Activated naive CD8-positive, alpha-beta T cell treated with anti-CD3 and anti-CD28 coated beads, Interleukin-2, amount 10 ng/mL, durations not matched to agents 7 days and 5 days (primary cell): ENCODE measurements at regions not wholly inside any gene's neighbourhood (a gene's known extent, or its start where the extent isn't known, plus 50 kb on each side); places are given as distances from the start of the nearest gene placed in this dataset.

Experiments
- ATAC-seq: fragments of 150-1000 bp; cut with Tn5 transposase; one replicate; pipeline ENCODE4 v1.10.0; 2021; ENCODE audit warnings: low read depth, moderate library complexity
- POLR2A ChIA-PET: fragments of 350-600 bp; sonication (Branson Sonifier 250); formaldehyde crosslinking; loops from one replicate; lab custom pipeline; 2021; ENCODE audit warnings: antibody characterized with exemption; lab: Charles Lee
- DNase-seq: peaks from one replicate; pipeline ENCODE4 v3.0.0; 2021
- H3K27ac Mint-ChIP-seq: one replicate; pipeline ENCODE4 v1.8.0; 2022; ENCODE audit warnings: mild to moderate bottlenecking, mixed read lengths
- H3K27me3 Mint-ChIP-seq: one replicate; pipeline ENCODE4 v1.8.0; 2022; ENCODE audit warnings: mild to moderate bottlenecking, moderate library complexity, mixed read lengths
- H3K36me3 Mint-ChIP-seq: one replicate; pipeline ENCODE4 v1.8.0; 2021; ENCODE audit warnings: mild to moderate bottlenecking, mixed read lengths
- H3K4me1 Mint-ChIP-seq: one replicate; pipeline ENCODE4 v1.8.0; 2021; ENCODE audit warnings: mixed read lengths
- H3K4me3 Mint-ChIP-seq: one replicate; pipeline ENCODE4 v1.8.0; 2022; ENCODE audit warnings: mild to moderate bottlenecking, moderate library complexity, mixed read lengths
- H3K9me3 Mint-ChIP-seq: one replicate; pipeline ENCODE4 v1.8.0; 2021; ENCODE audit warnings: mixed read lengths

DNA sequence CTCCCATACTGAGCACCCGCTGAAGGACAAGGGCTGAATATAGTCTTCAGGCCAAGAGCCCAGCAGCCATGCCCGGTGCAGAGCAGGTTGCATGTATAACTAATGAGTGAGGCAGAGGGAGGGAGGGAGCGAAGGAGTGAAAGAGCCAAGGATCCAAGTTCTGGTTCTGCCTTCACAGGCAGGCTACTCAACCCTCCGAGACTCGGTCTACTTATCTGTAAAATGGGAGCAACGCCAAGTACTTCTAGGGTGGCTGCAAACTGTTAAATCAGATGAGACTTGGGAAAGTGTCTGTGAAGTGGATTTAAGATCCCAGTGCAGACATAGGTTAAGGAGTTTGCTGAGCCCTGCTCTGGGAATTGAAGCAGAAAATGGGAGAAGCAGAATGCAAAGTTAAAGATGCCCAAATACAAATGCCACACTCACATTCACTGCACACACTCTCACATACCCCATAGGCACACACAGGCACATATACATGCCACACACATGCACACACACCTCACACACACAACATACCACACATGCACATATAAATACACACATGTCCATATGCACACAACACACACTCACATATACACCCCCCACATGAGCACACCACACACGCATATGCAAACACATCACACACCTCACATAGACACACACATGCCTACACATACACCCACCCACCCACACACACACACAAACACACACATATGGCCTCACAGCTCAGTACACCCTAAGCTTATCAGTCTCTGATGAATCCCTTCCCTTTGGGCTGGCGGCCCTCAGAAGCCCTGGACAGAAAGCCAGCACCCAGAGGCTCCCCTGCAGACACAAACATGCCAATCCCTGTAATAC lies 76.7 kb downstream of the PITPNM2 start:
- Mint-ChIP-seq H3K27ac (peak overlapping the region; percentile 97), H3K27me3 (no peaks in the 10 kb centered on the region), H3K4me3 (peak overlapping the region; percentile 84), H3K4me1 (peaks cover 49% of the 10 kb centered on the region), H3K36me3 (no peaks in the 10 kb centered on the region), H3K9me3 (no peaks in the 10 kb centered on the region)
- DNase-seq (no peak), ATAC-seq (no peak)
- POLR2A ChIA-PET, result interaction anchor here (0.8 to 4.1 kb wide), 18 partner anchors 9 to 167 kb away, joined by 3 to 45 read pairs (median 12); partner anchors contain the start of genes MPHOSPH9, MTRFR, OGFOD2 and PITPNM2

DNA sequence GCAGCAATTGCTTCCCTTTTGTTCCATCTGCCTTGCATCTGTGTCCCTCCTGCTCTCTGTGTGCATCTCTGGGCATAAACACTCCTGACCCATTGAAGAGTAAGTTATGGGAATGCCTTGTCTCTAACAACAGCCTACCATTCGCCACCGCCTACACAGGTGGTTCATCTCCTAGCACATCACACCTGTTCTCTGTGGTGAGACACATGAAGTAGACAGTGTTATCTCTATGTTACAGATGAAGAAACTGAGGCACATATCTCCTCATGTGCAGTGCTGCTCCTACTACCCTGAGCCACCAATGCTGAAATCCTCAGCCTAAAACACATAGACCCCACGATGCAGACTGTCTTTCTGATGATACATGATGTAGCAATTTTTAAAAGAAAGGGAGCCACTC lies 77.6 kb downstream of the PITPNM2 start:
- H3K9me3 Mint-ChIP-seq, result no peaks in the 10 kb centered on the region
- POLR2A ChIA-PET, result interaction anchor here (0.7 kb wide), 1 partner anchor 34 kb away, joined by 3 read pairs; no protein-coding TSS in a partner anchor
- no peaks in the 10 kb centered on the region for H3K36me3 Mint-ChIP-seq
- H3K27me3 Mint-ChIP-seq, result no peaks in the 10 kb centered on the region
- H3K4me3 Mint-ChIP-seq, result no peak overlapping the region
- ATAC-seq (no peak), DNase-seq (no peak)
- peaks cover 46% of the 10 kb centered on the region for H3K4me1 Mint-ChIP-seq
- H3K27ac Mint-ChIP-seq, result peak overlapping the region; percentile 57

GRCh38 chr12:123071857-123072256 lies 79.0 kb downstream of the PITPNM2 start:
- Mint-ChIP-seq H3K27me3 (no peaks in the 10 kb centered on the region), H3K4me1 (peaks cover 43% of the 10 kb centered on the region)

DNA sequence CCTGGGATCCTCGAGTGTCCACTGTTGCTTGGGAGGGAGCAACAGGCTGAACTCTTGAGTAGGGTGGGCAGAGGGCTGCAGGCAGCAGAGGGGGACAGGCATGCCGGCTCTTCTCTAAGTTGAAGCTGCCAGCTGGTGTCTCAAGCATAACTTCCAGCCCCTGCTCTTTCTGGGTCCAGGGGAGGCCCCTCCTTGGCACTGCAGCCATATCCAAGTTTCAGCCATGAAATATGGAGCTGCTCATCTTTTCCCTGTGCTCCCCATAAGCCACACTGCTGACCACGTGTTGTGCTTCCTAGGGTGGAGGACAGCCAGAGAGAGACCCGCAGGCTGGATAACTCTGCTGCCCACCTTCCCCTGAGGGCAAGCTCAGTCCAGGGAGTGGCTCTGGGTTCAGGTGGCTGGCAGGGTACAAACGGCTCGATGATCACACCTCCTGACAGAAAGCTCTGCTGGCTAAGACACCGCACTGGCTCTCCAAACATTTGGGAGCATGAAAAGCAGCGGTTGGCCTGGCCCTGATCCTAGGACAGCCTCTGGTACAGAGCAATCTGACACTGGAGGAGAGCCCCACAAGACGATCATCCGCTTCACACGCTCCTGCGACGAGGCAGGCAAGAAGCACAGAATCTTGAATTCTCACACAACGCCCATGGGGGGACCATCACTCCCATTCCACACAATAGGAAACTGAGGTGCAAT lies 79.6 kb downstream of the PITPNM2 start:
- Mint-ChIP-seq H3K4me3 (no peak overlapping the region), H3K27me3 (no peaks in the 10 kb centered on the region), H3K9me3 (no peaks in the 10 kb centered on the region), H3K4me1 (peaks cover 39% of the 10 kb centered on the region), H3K36me3 (no peaks in the 10 kb centered on the region), H3K27ac (no peak overlapping the region)
- DNase-seq (no peak), ATAC-seq (no peak)
- POLR2A ChIA-PET, result interaction anchor here (1.1 kb wide), 1 partner anchor 161 kb away, joined by 3 read pairs; no protein-coding TSS in a partner anchor

More at GRCh38 chr12:123071857-123072256, 79.0 kb downstream of the PITPNM2 start:
- no peaks in the 10 kb centered on the region for H3K9me3 Mint-ChIP-seq
- no peak overlapping the region for H3K27ac Mint-ChIP-seq
- POLR2A ChIA-PET, result interaction anchor here (1.1 kb wide), 1 partner anchor 160 kb away, joined by 3 read pairs; no protein-coding TSS in a partner anchor
- DNase-seq, result no peak
- no peak overlapping the region for H3K4me3 Mint-ChIP-seq
- no peak for ATAC-seq
- no peaks in the 10 kb centered on the region for H3K36me3 Mint-ChIP-seq

- POLR2A ChIA-PET, result interaction anchor here (1.1 kb wide), 2 partner anchors 36 to 162 kb away, joined by 3 read pairs; no protein-coding TSS in a partner anchor
- Mint-ChIP-seq H3K27me3 (no peaks in the 10 kb centered on the region), H3K4me3 (no peak overlapping the region), H3K9me3 (no peaks in the 10 kb centered on the region), H3K27ac (no peak overlapping the region), H3K36me3 (no peaks in the 10 kb centered on the region), H3K4me1 (peaks cover 41% of the 10 kb centered on the region)
- no peak for ATAC-seq
- DNase-seq, result no peak
These were observed 80.4 kb downstream of the PITPNM2 start for GRCh38 chr12:123070267-123071081.

GRCh38 chr12:123069436-123070266 lies 81.2 kb downstream of the PITPNM2 start:
- no peaks in the 10 kb centered on the region for H3K27me3 Mint-ChIP-seq
- POLR2A ChIA-PET, result interaction anchor here (1.1 to 1.2 kb wide), 2 partner anchors 26 to 37 kb away, joined by 3 read pairs; no protein-coding TSS in a partner anchor
- peaks cover 38% of the 10 kb centered on the region for H3K4me1 Mint-ChIP-seq
- no peak overlapping the region for H3K27ac Mint-ChIP-seq
- ATAC-seq (no peak), DNase-seq (no peak)
- no peaks in the 10 kb centered on the region for H3K36me3 Mint-ChIP-seq
- H3K9me3 Mint-ChIP-seq, result no peaks in the 10 kb centered on the region
- no peak overlapping the region for H3K4me3 Mint-ChIP-seq

GRCh38 chr12:123067654-123068053 lies 83.2 kb downstream of the PITPNM2 start:
- DNase-seq, result no peak
- H3K27me3 Mint-ChIP-seq, result no peaks in the 10 kb centered on the region
- no peaks in the 10 kb centered on the region for H3K9me3 Mint-ChIP-seq
- H3K27ac Mint-ChIP-seq, result no peak overlapping the region
- ATAC-seq, result no peak
- H3K4me3 Mint-ChIP-seq, result no peak overlapping the region
- peaks cover 33% of the 10 kb centered on the region for H3K4me1 Mint-ChIP-seq
- POLR2A ChIA-PET, result no interaction called here
- no peaks in the 10 kb centered on the region for H3K36me3 Mint-ChIP-seq

DNA sequence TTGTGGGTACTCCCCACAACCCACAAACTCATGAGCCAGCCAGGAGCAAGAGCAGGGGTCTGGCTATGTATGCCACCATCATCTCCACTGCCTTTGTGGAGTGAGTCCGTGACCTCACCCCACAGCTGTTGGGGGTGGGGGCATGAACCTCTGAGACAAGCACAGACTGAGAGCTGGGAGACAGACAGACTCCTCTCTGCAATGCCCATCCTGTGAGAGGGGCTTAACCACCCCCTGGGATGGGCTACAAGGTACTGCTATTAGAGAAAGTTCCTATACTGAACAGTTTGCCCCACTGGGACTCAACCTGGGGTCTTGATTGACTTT lies 84.5 kb downstream of the PITPNM2 start:
- POLR2A ChIA-PET, result interaction anchor here (2.4 kb wide), 1 partner anchor 9 kb away, joined by 13 read pairs; no protein-coding TSS in a partner anchor
- no peak for ATAC-seq

DNA sequence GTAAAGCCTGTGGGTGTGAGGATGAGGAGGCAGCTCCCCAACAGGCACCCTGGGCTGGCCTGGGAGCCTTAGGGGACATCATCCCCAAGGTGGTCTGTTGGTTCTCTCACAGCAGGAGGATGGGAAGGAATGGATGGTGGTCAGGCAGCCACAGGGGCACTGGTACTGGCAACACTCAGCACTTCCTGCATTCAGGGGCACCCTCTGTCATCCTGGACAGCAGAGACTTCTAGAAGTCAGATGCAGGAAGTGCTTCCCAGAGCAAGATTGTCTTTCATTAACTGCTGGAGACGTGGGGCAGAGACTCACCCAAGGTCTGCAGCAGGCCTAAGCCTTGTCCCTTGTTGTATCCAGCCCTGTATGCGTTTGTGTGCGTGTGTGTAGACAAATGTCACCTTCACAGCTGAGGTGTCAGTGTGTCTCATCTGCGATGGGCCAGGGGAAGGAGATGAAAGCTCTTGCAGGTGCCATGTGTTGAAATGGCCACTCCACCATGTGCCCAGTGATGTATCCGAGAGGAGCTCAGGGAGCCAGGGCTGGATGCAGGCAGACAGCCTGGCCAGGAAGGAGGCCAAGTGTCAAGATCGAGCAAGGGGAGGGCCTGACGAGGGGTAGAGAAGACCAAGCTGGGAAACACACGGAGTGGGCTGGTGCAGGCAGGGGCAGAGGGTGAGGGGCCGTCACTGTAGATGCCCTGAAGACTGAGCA lies 85.1 kb downstream of the PITPNM2 start:
- Mint-ChIP-seq H3K27ac (peak overlapping the region; percentile 77), H3K36me3 (no peaks in the 10 kb centered on the region), H3K9me3 (no peaks in the 10 kb centered on the region), H3K4me3 (peak overlapping the region; percentile 29), H3K27me3 (no peaks in the 10 kb centered on the region), H3K4me1 (peaks cover 38% of the 10 kb centered on the region)
- no peak for DNase-seq
- POLR2A ChIA-PET, result interaction anchor here (0.6 to 2.4 kb wide), 4 partner anchors 10 to 167 kb away, joined by 3 to 13 read pairs (median 4); partner anchors contain the start of gene MPHOSPH9
- peak; percentile 57 for ATAC-seq

More for the DNA sequence above, 84.5 kb downstream of the PITPNM2 start:
- Mint-ChIP-seq H3K9me3 (no peaks in the 10 kb centered on the region), H3K4me1 (peaks cover 37% of the 10 kb centered on the region), H3K36me3 (no peaks in the 10 kb centered on the region), H3K27me3 (no peaks in the 10 kb centered on the region), H3K4me3 (no peak overlapping the region), H3K27ac (peak overlapping the region; percentile 77)
- DNase-seq, result no peak

DNA sequence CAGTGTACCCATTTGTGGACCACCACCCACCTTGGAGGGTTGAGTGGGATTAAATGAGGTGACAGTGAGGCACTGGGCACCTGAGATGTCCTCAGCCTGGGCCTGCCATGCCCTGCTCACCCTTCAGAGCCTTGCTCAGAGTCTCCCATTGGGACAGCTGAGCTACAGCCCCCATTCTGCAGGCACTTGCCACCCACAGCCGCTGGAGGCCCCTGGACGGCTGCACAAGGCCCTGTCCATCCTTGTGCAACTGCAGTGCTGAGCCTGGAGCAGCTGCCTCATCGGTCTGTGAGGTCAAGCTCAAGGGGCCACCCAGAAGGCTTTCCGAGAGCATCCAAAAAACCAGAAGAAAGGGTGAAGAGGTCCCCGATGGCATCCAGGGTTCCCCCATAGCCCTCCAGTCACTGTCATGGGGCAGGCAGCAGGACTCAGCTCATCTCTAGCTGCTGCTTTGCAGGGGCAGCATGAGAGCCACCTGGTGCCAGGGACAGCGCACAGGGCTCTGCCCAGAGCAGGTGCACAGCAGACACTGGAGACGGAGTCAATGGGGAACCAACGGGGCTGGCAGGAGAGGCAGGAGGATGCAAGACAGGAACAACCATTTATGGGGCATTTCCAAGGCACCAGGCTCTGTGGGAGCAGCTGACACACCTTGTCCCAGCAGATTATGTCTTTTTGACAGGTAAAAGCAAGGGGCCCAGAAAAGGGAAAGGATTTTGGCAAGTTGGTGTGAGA lies 84.6 kb downstream of the ARL6IP4 start:
- Mint-ChIP-seq H3K9me3 (no peaks in the 10 kb centered on the region), H3K4me3 (no peak overlapping the region), H3K27ac (peak overlapping the region; percentile 77), H3K36me3 (no peaks in the 10 kb centered on the region), H3K27me3 (no peaks in the 10 kb centered on the region), H3K4me1 (peaks cover 36% of the 10 kb centered on the region)
- ATAC-seq (no peak), DNase-seq (no peak)
- POLR2A ChIA-PET, result interaction anchor here (0.6 to 2.4 kb wide), 4 partner anchors 10 to 168 kb away, joined by 3 to 13 read pairs (median 4); partner anchors contain the start of gene MPHOSPH9

DNA sequence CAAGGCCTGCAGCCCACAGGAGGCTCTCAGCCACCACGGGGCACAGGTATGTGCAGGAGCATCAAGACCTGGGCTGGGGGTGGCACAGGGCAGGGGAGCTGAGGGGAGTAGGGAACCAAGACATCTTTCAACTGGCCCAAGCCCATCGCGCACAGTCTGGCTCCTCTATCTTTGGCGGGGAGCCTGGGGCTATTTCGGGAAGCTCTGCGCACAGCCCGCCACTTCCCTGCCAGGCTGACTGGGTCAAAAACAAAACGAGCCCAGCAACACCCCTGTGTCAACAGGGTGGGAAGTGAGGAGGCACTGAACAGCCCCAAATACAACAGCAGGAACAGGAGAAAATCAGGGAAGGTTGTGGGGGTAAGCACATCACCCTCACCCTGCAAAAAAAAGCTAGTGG lies 83.9 kb downstream of the ARL6IP4 start:
- POLR2A ChIA-PET, result interaction anchor here (2.4 kb wide), 1 partner anchor 11 kb away, joined by 13 read pairs; no protein-coding TSS in a partner anchor
- Mint-ChIP-seq H3K36me3 (no peaks in the 10 kb centered on the region), H3K27ac (no peak overlapping the region), H3K4me3 (no peak overlapping the region), H3K27me3 (no peaks in the 10 kb centered on the region), H3K4me1 (peaks cover 38% of the 10 kb centered on the region), H3K9me3 (no peaks in the 10 kb centered on the region)
- DNase-seq, result no peak
- ATAC-seq, result no peak
